SK-N-SH (cell line): ENCODE measurements at regions not wholly inside any gene's neighbourhood (a gene's known extent, or its start where the extent isn't known, plus 50 kb on each side); places are given as distances from the start of the nearest gene placed in this dataset.

ENCODE experiments used
- CTCF ChIA-PET: fragments of 300-600, 350-600 bp; formaldehyde crosslinking; extraction: SDS; loops from one replicate; lab custom pipeline; 2021; lab: Yijun Ruan, JAX
- POLR2A ChIA-PET: fragments of 350-600 bp; sonication (Branson Sonifier 250); formaldehyde crosslinking; extraction: SDS; loops from one replicate; lab custom pipeline; 2020; ENCODE audit warnings: antibody characterized with exemption, inconsistent platforms; lab: Yijun Ruan, JAX
- DNase-seq: peaks from one replicate; pipeline ENCODE4 v3.0.0; 2012
- H2AFZ ChIP-seq: fragments of 200-600 bp; sonication (generic); 2 replicates; pipeline ENCODE4 v1.8.1; 2016; ENCODE audit warnings: antibody characterized with exemption, mild to moderate bottlenecking, low read depth
- H3F3A ChIP-seq: fragments of 200-600 bp; sonication (generic); replicated peaks from 2 replicates; pipeline ENCODE3; 2016; ENCODE audit warnings: antibody characterized with exemption, mild to moderate bottlenecking; ENCODE audit not compliant: insufficient read depth
- H3K27ac ChIP-seq, 2 experiments: fragments of 200-500 bp in 1 of 2; fragments of 200-600 bp in 1 of 2; sonication (Bioruptor generic) in 1 of 2; sonication (generic), shearing (Covaris generic) in 1 of 2; 2 replicates each; pipeline versions ENCODE4 v1.5.1 to v1.6.1; 2014 to 2016; ENCODE audit warnings: low read depth in 2 of 2, inconsistent platforms in 1 of 2, low read length in 1 of 2, mild to moderate bottlenecking in 1 of 2, mixed read lengths in 1 of 2
- H3K27me3 ChIP-seq: fragments of 200-600 bp; sonication (generic), shearing (Covaris generic); 2 replicates; pipeline ENCODE4 v1.6.1; 2016; ENCODE audit warnings: mixed run types; ENCODE audit not compliant: insufficient read depth
- H3K36me3 ChIP-seq, 2 experiments: fragments of 200-500 bp in 1 of 2; fragments of 200-600 bp in 1 of 2; sonication (Bioruptor generic) in 1 of 2; sonication (generic) in 1 of 2; replicated peaks in 1 of 2; 2 replicates each; pipeline versions ENCODE3 to v1.5.1; 2014 to 2016; ENCODE audit warnings: low read length in 1 of 2, mild to moderate bottlenecking in 1 of 2; ENCODE audit not compliant: insufficient read depth in 2 of 2, control insufficient read depth in 1 of 2
- H3K4me1 ChIP-seq, 2 experiments: fragments of 200-500 bp in 1 of 2; fragments of 200-600 bp in 1 of 2; sonication (Bioruptor generic) in 1 of 2; sonication (generic), shearing (Covaris generic) in 1 of 2; 2 replicates each; pipeline versions ENCODE4 v1.5.1 to v1.6.1; 2014 to 2016; ENCODE audit warnings: low read depth in 1 of 2, low read length in 1 of 2, mixed run types in 1 of 2; ENCODE audit not compliant: insufficient read depth in 2 of 2, control insufficient read depth in 1 of 2
- H3K4me2 ChIP-seq: fragments of 200-600 bp; sonication (generic), shearing (Covaris generic); 2 replicates; pipeline ENCODE4 v1.6.1; 2017; ENCODE audit warnings: mixed run types
- H3K4me3 ChIP-seq, 2 experiments: fragments of 200-500 bp in 1 of 2; fragments of 200-600 bp in 1 of 2; sonication (Bioruptor generic) in 1 of 2; sonication (generic), shearing (Covaris generic) in 1 of 2; 2 replicates each; pipeline versions ENCODE4 v1.5.1 to v1.8.1; 2014 to 2016; ENCODE audit warnings: low read depth in 2 of 2, inconsistent platforms in 1 of 2, low read length in 1 of 2, mild to moderate bottlenecking in 1 of 2, mixed read lengths in 1 of 2, moderate library complexity in 1 of 2
- H3K79me2 ChIP-seq: fragments of 200-600 bp; sonication (generic); 2 replicates; pipeline ENCODE4 v1.8.1; 2017; ENCODE audit warnings: mild to moderate bottlenecking; ENCODE audit not compliant: insufficient read depth
- H3K9ac ChIP-seq: fragments of 200-600 bp; sonication (generic); 2 replicates; pipeline ENCODE4 v1.6.1; 2017; ENCODE audit warnings: mixed run types
- H3K9me2 ChIP-seq: fragments of 200-600 bp; sonication (generic); 2 replicates; pipeline ENCODE4 v1.6.1; 2017; ENCODE audit warnings: mixed run types
- H3K9me3 ChIP-seq: fragments of 200-600 bp; sonication (generic); 2 replicates; pipeline ENCODE4 v1.6.1; 2017; ENCODE audit warnings: mixed run types, mild to moderate bottlenecking, moderate library complexity
- H4K20me1 ChIP-seq: fragments of 200-600 bp; sonication (generic); 2 replicates; pipeline ENCODE4 v1.6.1; 2017; ENCODE audit warnings: mild to moderate bottlenecking, mixed run types; ENCODE audit not compliant: insufficient read depth
- CTCF ChIP-seq: fragments of 200-600 bp; sonication (generic); IDR thresholded peaks from 2 replicates; pipeline ENCODE4 v1.6.1; 2017; ENCODE audit warnings: antibody characterized with exemption, mild to moderate bottlenecking, moderate library complexity
- ELF1 ChIP-seq: IDR thresholded peaks from 2 replicates; pipeline ENCODE4 v1.4.0; 2012
- FOXM1 ChIP-seq: IDR thresholded peaks from 2 replicates; pipeline ENCODE4 v1.4.0; 2012; ENCODE audit warnings: low read depth, mild to moderate bottlenecking
- GABPA ChIP-seq: IDR thresholded peaks from 2 replicates; pipeline ENCODE4 v1.4.0; 2012; ENCODE audit warnings: low read depth, mild to moderate bottlenecking
- GATA2 ChIP-seq: sonication (generic); formaldehyde crosslinking; IDR thresholded peaks from 2 replicates; pipeline ENCODE4 v1.5.0; 2020; ENCODE audit warnings: mild to moderate bottlenecking, missing genetic modification reagents
- JUND ChIP-seq: IDR thresholded peaks from 2 replicates; pipeline ENCODE4 v1.4.0; 2012
- MXI1 ChIP-seq: IDR thresholded peaks from 2 replicates; pipeline ENCODE4 v1.6.1; 2012; ENCODE audit warnings: mild to moderate bottlenecking, low read depth, low read length, improper control_type of control experiment
- NRF1 ChIP-seq: IDR thresholded peaks from 2 replicates; pipeline ENCODE4 v1.6.1; 2012; ENCODE audit warnings: low read depth, mild to moderate bottlenecking, low read length
- PBX3 ChIP-seq: IDR thresholded peaks from 2 replicates; pipeline ENCODE4; 2012
- POLR2AphosphoS5 ChIP-seq: IDR thresholded peaks from 2 replicates; pipeline ENCODE4 v1.6.1; 2012; ENCODE audit warnings: low read depth, low read length
- RCOR1 ChIP-seq: fragments of 150-350 bp; IDR thresholded peaks from 2 replicates; pipeline ENCODE4 v1.6.1; 2017; ENCODE audit warnings: antibody characterized with exemption, low read length
- REST ChIP-seq: IDR thresholded peaks from 2 replicates; pipeline ENCODE4 v1.6.1; 2012; ENCODE audit warnings: mild to moderate bottlenecking, low read depth, low read length, moderate library complexity
- RFX5 ChIP-seq: IDR thresholded peaks from 2 replicates; pipeline ENCODE4 v1.6.1; 2012; ENCODE audit warnings: mild to moderate bottlenecking, improper control_type of control experiment, low read length
- SMC3 ChIP-seq: IDR thresholded peaks from 2 replicates; pipeline ENCODE4 v1.6.1; 2012; ENCODE audit warnings: low read depth, low read length, improper control_type of control experiment
- TCF12 ChIP-seq: IDR thresholded peaks from 2 replicates; pipeline ENCODE4 v1.4.0; 2012
- TEAD4 ChIP-seq: IDR thresholded peaks from 2 replicates; pipeline ENCODE4 v1.4.0; 2012; ENCODE audit warnings: mild to moderate bottlenecking, borderline replicate concordance; ENCODE audit not compliant: insufficient read depth
- WGBS: methylation state at CpG from one replicate; pipeline ENCODE4 v1.1.6; 2017; ENCODE audit warnings: low lambda C conversion rate; 5-methylcytosine and 5-hydroxymethylcytosine counted together

- Histone ChIP-seq H3K79me2 (no peaks in the 10 kb centered on the region), H4K20me1 (no peaks in the 10 kb centered on the region), H3K9ac (no peak overlapping the region), H3K9me3 (no peaks in the 10 kb centered on the region), H2AFZ (no peak overlapping the region), H3K4me2 (no peak overlapping the region), H3K4me1 (no peaks in the 10 kb centered on the region), H3K36me3 (no peaks in the 10 kb centered on the region), H3K27ac (no peak overlapping the region), H3K9me2 (no peaks in the 10 kb centered on the region), H3K27me3 (no peaks in the 10 kb centered on the region), H3F3A (no peaks in the 10 kb centered on the region), H3K4me3 (no peak overlapping the region)
- TF ChIP-seq ELF1 (no peak), PBX3 (no peak), POLR2AphosphoS5 (no peak), FOXM1 (no peak), RFX5 (no peak), RCOR1 (no peak), CTCF (no peak), GATA2 (CRISPR knock-in tag) (no peak)
- POLR2A ChIA-PET = no interaction called here
- 2% methylated on average over 6 of the region's 6 CpGs for WGBS
- CTCF ChIA-PET = interaction anchor here (1.1 kb wide), 1 partner anchor 22 kb away, joined by 3 read pairs; no protein-coding TSS in a partner anchor
- no peak for DNase-seq
Observed at GRCh38 chr16:52721331-52721730, 174.4 kb upstream of the TOX3 start.

- Histone ChIP-seq H3K79me2 (no peaks in the 10 kb centered on the region), H3K4me3 (no peak overlapping the region), H4K20me1 (no peaks in the 10 kb centered on the region), H3K4me1 (no peaks in the 10 kb centered on the region), H3K27ac (no peak overlapping the region), H3K9ac (no peak overlapping the region), H3K4me2 (no peak overlapping the region), H3K36me3 (no peaks in the 10 kb centered on the region), H3K27me3 (no peaks in the 10 kb centered on the region), H3K9me3 (no peaks in the 10 kb centered on the region), H3F3A (no peaks in the 10 kb centered on the region), H2AFZ (no peak overlapping the region), H3K9me2 (no peaks in the 10 kb centered on the region)
- TF ChIP-seq MXI1 = no peak
- TF ChIP-seq ELF1 = no peak
- no peak for TF ChIP-seq SMC3
- no peak for TF ChIP-seq REST
- TF ChIP-seq TCF12 = no peak
- TF ChIP-seq GATA2 (CRISPR knock-in tag) = no peak
- TF ChIP-seq NRF1 = no peak
- TF ChIP-seq RFX5 = no peak
- TF ChIP-seq JUND = no peak
- TF ChIP-seq TEAD4 = no peak
- TF ChIP-seq GABPA = no peak
- no peak for DNase-seq
- ChIA-PET POLR2A (no interaction called here), CTCF (interaction anchor here (0.6 to 1.2 kb wide), 2 partner anchors 194 to 322 kb away, joined by 3 read pairs; no protein-coding TSS in a partner anchor)
- WGBS = 16% methylated on average over 4 of the region's 4 CpGs
Observed at GRCh38 chr16:52718046-52718445, 171.1 kb upstream of the TOX3 start.
